Naive thymus-derived CD8-positive, alpha-beta T cell (primary cell): ENCODE measurements at regions not wholly inside any gene's neighbourhood (a gene's known extent, or its start where the extent isn't known, plus 50 kb on each side); places are given as distances from the start of the nearest gene placed in this dataset.

ENCODE experiments used
- ATAC-seq, 2 donors: fragments of 150-1000 bp; cut with Tn5 transposase in 1 of 2; sonication (Bioruptor Pico), chemical (Tn5 transposase) in 1 of 2; 1 replicate in 1 of 2; 2 replicates in 1 of 2; pipeline ENCODE4 v1.10.0; 2021; ENCODE audit warnings: mild to moderate bottlenecking in 2 of 2, moderate library complexity in 2 of 2
- POLR2A ChIA-PET: fragments of 350-600 bp; sonication (Branson Sonifier 250); formaldehyde crosslinking; loops from one replicate; lab custom pipeline; 2021; ENCODE audit warnings: antibody characterized with exemption; lab: Charles Lee
- DNase-seq, 10 donors: peaks; one replicate each; pipeline versions ENCODE4 v3.0.0 to v3.0.0-alpha.2; 2020 to 2022
- H3K27ac Mint-ChIP-seq, 10 donors: one replicate each; pipeline ENCODE4 v1.8.0; 2020 to 2022; ENCODE audit warnings: mild to moderate bottlenecking in 10 of 10, mixed read lengths in 10 of 10, moderate library complexity in 4 of 10, inconsistent platforms in 1 of 10
- H3K27me3 Mint-ChIP-seq, 5 donors: one replicate each; pipeline ENCODE4 v1.8.0; 2021 to 2022; ENCODE audit warnings: mixed read lengths in 5 of 5
- H3K36me3 Mint-ChIP-seq, 3 donors: one replicate each; pipeline ENCODE4 v1.8.0; 2020 to 2022; ENCODE audit warnings: mixed read lengths in 3 of 3, mild to moderate bottlenecking in 2 of 3, inconsistent platforms in 1 of 3
- H3K4me1 Mint-ChIP-seq, 4 donors: one replicate each; pipeline ENCODE4 v1.8.0; 2021 to 2022; ENCODE audit warnings: mixed read lengths in 4 of 4
- H3K4me3 Mint-ChIP-seq, 10 donors: one replicate each; pipeline ENCODE4 v1.8.0; 2020 to 2022; ENCODE audit warnings: mild to moderate bottlenecking in 10 of 10, mixed read lengths in 10 of 10, moderate library complexity in 6 of 10, inconsistent platforms in 1 of 10
- H3K9me3 Mint-ChIP-seq, 9 donors: one replicate each; pipeline ENCODE4 v1.8.0; 2020 to 2022; ENCODE audit warnings: mixed read lengths in 9 of 9, mild to moderate bottlenecking in 3 of 9, inconsistent platforms in 1 of 9, moderate library complexity in 1 of 9

GRCh38 chr19:30884146-30884812 lies 465.0 kb downstream of the TSHZ3 start:
- Mint-ChIP-seq H3K4me3 (no peak overlapping the region), H3K27ac (no peak overlapping the region), H3K36me3 (no peaks in the 10 kb centered on the region), H3K9me3 (peaks cover 0 to 2% (median 0%) of the 10 kb centered on the region in 9 donors), H3K27me3 (peaks cover 2 to 15% (median 4%) of the 10 kb centered on the region in 5 donors), H3K4me1 (no peaks in the 10 kb centered on the region)
- DNase-seq = no peak
- POLR2A ChIA-PET = no interaction called here
- no peak for ATAC-seq

- peaks cover 0 to 2% (median 0%) of the 10 kb centered on the region in 9 donors for H3K9me3 Mint-ChIP-seq
- no peak for DNase-seq
- ATAC-seq = no peak
- no peaks in the 10 kb centered on the region for H3K4me1 Mint-ChIP-seq
- H3K4me3 Mint-ChIP-seq = no peak overlapping the region
- peaks cover 0 to 13% (median 5%) of the 10 kb centered on the region in 5 donors for H3K27me3 Mint-ChIP-seq
- POLR2A ChIA-PET = no interaction called here
- no peak overlapping the region for H3K27ac Mint-ChIP-seq
- no peaks in the 10 kb centered on the region for H3K36me3 Mint-ChIP-seq
These were observed 466.2 kb downstream of the TSHZ3 start for GRCh38 chr19:30883071-30883470.

GRCh38 chr19:30882411-30883005 lies 466.7 kb downstream of the TSHZ3 start:
- peaks cover 0 to 1% (median 0%) of the 10 kb centered on the region in 4 donors for H3K4me1 Mint-ChIP-seq
- H3K27ac Mint-ChIP-seq = no peak overlapping the region
- DNase-seq = no peak
- POLR2A ChIA-PET = no interaction called here
- H3K4me3 Mint-ChIP-seq = no peak overlapping the region
- no peak for ATAC-seq
- H3K27me3 Mint-ChIP-seq = peaks cover 0 to 13% (median 3%) of the 10 kb centered on the region in 5 donors
- H3K36me3 Mint-ChIP-seq = no peaks in the 10 kb centered on the region
- H3K9me3 Mint-ChIP-seq = peaks cover 0 to 2% (median 0%) of the 10 kb centered on the region in 9 donors

GRCh38 chr19:30881930-30882329 lies 467.3 kb downstream of the TSHZ3 start:
- POLR2A ChIA-PET = no interaction called here
- no peak overlapping the region for H3K4me3 Mint-ChIP-seq
- H3K9me3 Mint-ChIP-seq = peaks cover 0 to 2% (median 0%) of the 10 kb centered on the region in 9 donors
- H3K36me3 Mint-ChIP-seq = no peaks in the 10 kb centered on the region
- no peak for DNase-seq
- ATAC-seq = no peak
- H3K27ac Mint-ChIP-seq = no peak overlapping the region
- H3K4me1 Mint-ChIP-seq = peaks cover 0 to 2% (median 0%) of the 10 kb centered on the region in 4 donors
- peaks cover 0 to 13% (median 3%) of the 10 kb centered on the region in 5 donors for H3K27me3 Mint-ChIP-seq

GRCh38 chr19:30881281-30881680 lies 468.0 kb downstream of the TSHZ3 start:
- POLR2A ChIA-PET = no interaction called here
- DNase-seq (no peak), ATAC-seq (no peak)
- peaks cover 0 to 2% (median 0%) of the 10 kb centered on the region in 9 donors for H3K9me3 Mint-ChIP-seq
- no peaks in the 10 kb centered on the region for H3K36me3 Mint-ChIP-seq
- peaks cover 0 to 2% (median 0%) of the 10 kb centered on the region in 4 donors for H3K4me1 Mint-ChIP-seq
- H3K27me3 Mint-ChIP-seq = peaks cover 0 to 13% (median 3%) of the 10 kb centered on the region in 5 donors
- H3K27ac Mint-ChIP-seq = no peak overlapping the region
- H3K4me3 Mint-ChIP-seq = no peak overlapping the region

- no peak overlapping the region for H3K4me3 Mint-ChIP-seq
- POLR2A ChIA-PET = no interaction called here
- no peak overlapping the region for H3K27ac Mint-ChIP-seq
- ATAC-seq (no peak), DNase-seq (no peak)
- peaks cover 0 to 2% (median 0%) of the 10 kb centered on the region in 9 donors for H3K9me3 Mint-ChIP-seq
- no peaks in the 10 kb centered on the region for H3K36me3 Mint-ChIP-seq
- H3K4me1 Mint-ChIP-seq = peaks cover 0 to 2% (median 0%) of the 10 kb centered on the region in 4 donors
- H3K27me3 Mint-ChIP-seq = peaks cover 0 to 13% (median 3%) of the 10 kb centered on the region in 5 donors
These were observed 468.7 kb downstream of the TSHZ3 start for GRCh38 chr19:30880551-30880950.

DNA sequence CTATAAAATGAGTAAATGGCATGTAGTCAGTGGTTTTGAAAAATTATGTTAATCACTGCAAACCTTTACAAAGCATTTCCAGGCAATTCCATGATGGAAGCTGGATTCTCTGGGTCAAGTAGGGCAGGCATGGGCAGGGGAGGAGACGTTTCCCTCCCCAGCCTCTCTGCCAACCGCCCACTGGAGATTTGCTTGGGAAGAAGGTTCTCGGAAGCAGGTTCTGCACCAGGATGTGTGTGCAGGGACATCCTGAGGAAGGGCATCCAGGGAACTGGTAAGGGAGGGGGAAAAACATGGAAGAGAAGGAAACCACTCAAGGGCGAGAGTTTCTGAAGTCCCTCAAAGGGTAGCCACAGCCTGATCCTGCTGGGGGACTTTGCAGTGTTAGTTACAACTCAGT lies 469.1 kb downstream of the TSHZ3 start:
- Mint-ChIP-seq H3K27ac (peak overlapping the region in 1 of 10 donors; percentile 77), H3K4me3 (no peak overlapping the region), H3K36me3 (no peaks in the 10 kb centered on the region), H3K9me3 (peaks cover 0 to 2% (median 0%) of the 10 kb centered on the region in 9 donors), H3K27me3 (peaks cover 0 to 13% (median 3%) of the 10 kb centered on the region in 5 donors), H3K4me1 (peaks cover 0 to 2% (median 0%) of the 10 kb centered on the region in 4 donors)
- ATAC-seq (no peak), DNase-seq (no peak)
- POLR2A ChIA-PET = no interaction called here

DNA sequence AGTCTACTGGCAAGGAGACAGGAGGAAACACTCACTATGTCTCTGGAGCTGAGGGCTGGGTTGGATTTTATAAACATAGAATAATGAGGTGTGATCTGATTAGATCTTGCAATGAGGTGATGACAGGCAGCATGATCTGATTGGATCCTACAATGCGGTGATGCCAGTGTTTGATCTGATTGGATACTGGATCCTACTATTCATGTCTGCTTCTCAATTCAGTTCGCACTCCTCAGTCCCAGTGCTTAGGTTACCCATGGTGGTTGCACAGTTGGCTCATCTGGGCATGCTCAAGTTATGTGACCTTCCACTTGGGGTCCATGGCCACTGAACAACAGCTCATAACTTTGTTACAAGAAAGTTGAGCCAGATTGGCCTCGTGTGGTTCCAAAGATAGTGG lies 469.5 kb downstream of the TSHZ3 start:
- Mint-ChIP-seq H3K4me3 (no peak overlapping the region), H3K9me3 (peaks cover 0 to 2% (median 0%) of the 10 kb centered on the region in 9 donors), H3K27me3 (peaks cover 0 to 13% (median 3%) of the 10 kb centered on the region in 5 donors), H3K27ac (no peak overlapping the region), H3K4me1 (peaks cover 0 to 2% (median 0%) of the 10 kb centered on the region in 4 donors), H3K36me3 (no peaks in the 10 kb centered on the region)
- DNase-seq (no peak), ATAC-seq (no peak)
- POLR2A ChIA-PET = no interaction called here

- DNase-seq (no peak), ATAC-seq (no peak)
- H3K36me3 Mint-ChIP-seq = no peaks in the 10 kb centered on the region
- no peak overlapping the region for H3K4me3 Mint-ChIP-seq
- H3K27ac Mint-ChIP-seq = no peak overlapping the region
- H3K27me3 Mint-ChIP-seq = peaks cover 0 to 13% (median 3%) of the 10 kb centered on the region in 5 donors
- H3K9me3 Mint-ChIP-seq = peaks cover 0 to 2% (median 0%) of the 10 kb centered on the region in 9 donors
- POLR2A ChIA-PET = no interaction called here
- H3K4me1 Mint-ChIP-seq = peaks cover 0 to 2% (median 0%) of the 10 kb centered on the region in 4 donors
These were observed 470.0 kb downstream of the TSHZ3 start for GRCh38 chr19:30879225-30879624.

GRCh38 chr19:30878495-30878894 lies 470.7 kb downstream of the TSHZ3 start:
- Mint-ChIP-seq H3K27ac (no peak overlapping the region), H3K4me1 (peaks cover 0 to 2% (median 0%) of the 10 kb centered on the region in 4 donors)
- ATAC-seq = no peak

DNA sequence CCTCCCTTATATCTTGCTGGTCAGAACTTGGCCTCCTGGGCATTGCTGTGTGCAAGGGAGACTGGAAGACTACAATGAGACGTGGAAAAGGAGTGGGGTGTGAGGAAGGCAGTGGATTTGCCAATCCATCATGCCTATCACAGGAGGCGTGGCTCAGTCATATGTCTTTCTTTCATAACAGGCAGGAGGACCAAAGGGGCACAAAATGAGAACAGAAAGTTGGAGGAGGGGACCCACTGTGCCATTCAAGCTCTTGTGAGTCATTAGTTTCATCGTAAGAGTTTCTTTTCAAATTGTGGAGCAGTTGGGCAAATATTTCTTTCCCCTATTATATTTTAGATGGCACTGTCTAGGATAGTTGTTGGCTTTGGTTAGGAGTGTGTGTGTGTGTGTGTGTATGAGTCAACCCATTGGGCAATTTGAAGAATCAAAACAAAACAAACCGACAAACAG lies 471.5 kb downstream of the TSHZ3 start:
- H3K36me3 Mint-ChIP-seq = no peaks in the 10 kb centered on the region
- POLR2A ChIA-PET = no interaction called here
- H3K9me3 Mint-ChIP-seq = peaks cover 0 to 2% (median 0%) of the 10 kb centered on the region in 9 donors
- H3K27ac Mint-ChIP-seq = no peak overlapping the region
- peaks cover 0 to 2% (median 0%) of the 10 kb centered on the region in 4 donors for H3K4me1 Mint-ChIP-seq
- no peak overlapping the region for H3K4me3 Mint-ChIP-seq
- DNase-seq = no peak
- peaks cover 0 to 15% (median 3%) of the 10 kb centered on the region in 5 donors for H3K27me3 Mint-ChIP-seq
- ATAC-seq = no peak

More at GRCh38 chr19:30878495-30878894, 470.7 kb downstream of the TSHZ3 start:
- no peak for DNase-seq
- H3K4me3 Mint-ChIP-seq = no peak overlapping the region
- peaks cover 0 to 13% (median 3%) of the 10 kb centered on the region in 5 donors for H3K27me3 Mint-ChIP-seq
- H3K9me3 Mint-ChIP-seq = peaks cover 0 to 2% (median 0%) of the 10 kb centered on the region in 9 donors
- POLR2A ChIA-PET = no interaction called here
- no peaks in the 10 kb centered on the region for H3K36me3 Mint-ChIP-seq

GRCh38 chr19:30873691-30874090 lies 475.5 kb downstream of the TSHZ3 start:
- Mint-ChIP-seq H3K36me3 (no peaks in the 10 kb centered on the region), H3K27ac (no peak overlapping the region), H3K9me3 (no peaks in the 10 kb centered on the region), H3K27me3 (peaks cover 0 to 22% (median 2%) of the 10 kb centered on the region in 5 donors), H3K4me3 (no peak overlapping the region), H3K4me1 (peaks cover 0 to 2% (median 0%) of the 10 kb centered on the region in 4 donors)
- ATAC-seq (no peak), DNase-seq (no peak)
- POLR2A ChIA-PET = no interaction called here

- Mint-ChIP-seq H3K36me3 (no peaks in the 10 kb centered on the region), H3K27ac (no peak overlapping the region), H3K4me3 (no peak overlapping the region), H3K4me1 (peaks cover 0 to 2% (median 0%) of the 10 kb centered on the region in 4 donors), H3K27me3 (peaks cover 0 to 22% (median 0%) of the 10 kb centered on the region in 5 donors), H3K9me3 (no peaks in the 10 kb centered on the region)
- ATAC-seq (no peak), DNase-seq (no peak)
- POLR2A ChIA-PET = no interaction called here
These were observed 476.2 kb downstream of the TSHZ3 start for GRCh38 chr19:30873003-30873402.
